NCI-H2227 (cell line): ENCODE measurements at regions not wholly inside any gene's neighbourhood (a gene's known extent, or its start where the extent isn't known, plus 50 kb on each side); places are given as distances from the start of the nearest gene placed in this dataset.
"Not testable (repeated sequence)": the region's sequence is repeated elsewhere in the genome, so short reads cannot be mapped to it uniquely, and the experiment has no call there.

Experiments used
- DNase-seq: peaks from one replicate; lab custom pipeline; 2025; ENCODE audit not compliant: unreplicated experiment; lab: John Stamatoyannopoulos, UW

- no peak for DNase-seq
Observed at GRCh38 chr10:28354511-28354910, 51.6 kb upstream of the MPP7 start.

GRCh38 chr10:28355376-28355775 lies 52.5 kb upstream of the MPP7 start:
- no peak for DNase-seq

- DNase-seq: no peak
Observed at GRCh38 chr10:28359334-28359733, 56.5 kb upstream of the MPP7 start.

- DNase-seq: no peak
Observed at GRCh38 chr10:28360175-28360574, 57.3 kb upstream of the MPP7 start.

GRCh38 chr10:28363376-28363775 lies 60.5 kb upstream of the MPP7 start:
- DNase-seq: no peak

GRCh38 chr10:28365840-28366239 lies 63.0 kb upstream of the MPP7 start:
- no peak for DNase-seq

- no peak for DNase-seq
Observed at GRCh38 chr10:28366994-28367393, 64.1 kb upstream of the MPP7 start.

GRCh38 chr10:28367413-28367812 lies 64.5 kb upstream of the MPP7 start:
- DNase-seq: no peak

GRCh38 chr10:28367929-28368484 lies 65.1 kb upstream of the MPP7 start:
- no peak for DNase-seq

GRCh38 chr10:28370107-28370835 lies 67.4 kb upstream of the MPP7 start:
- no peak for DNase-seq

GRCh38 chr10:28371638-28372037 lies 68.8 kb upstream of the MPP7 start:
- not testable (repeated sequence) for DNase-seq

GRCh38 chr10:28374036-28374435 lies 71.2 kb upstream of the MPP7 start:
- DNase-seq: no peak

- DNase-seq: no peak
Observed at GRCh38 chr10:28375399-28376354, 72.8 kb upstream of the MPP7 start.

GRCh38 chr10:28378986-28379585 lies 76.2 kb upstream of the MPP7 start:
- DNase-seq: no peak

GRCh38 chr10:28381466-28381865 lies 78.6 kb upstream of the MPP7 start:
- no peak for DNase-seq

- peak; percentile 93 for DNase-seq
Observed at GRCh38 chr10:28381903-28382347, 79.1 kb upstream of the MPP7 start.

- no peak for DNase-seq
Observed at GRCh38 chr10:28382525-28383269, 79.8 kb upstream of the MPP7 start.

GRCh38 chr10:28384557-28384956 lies 81.7 kb upstream of the MPP7 start:
- DNase-seq: no peak

- DNase-seq: no peak
Observed at GRCh38 chr10:28385748-28386502, 83.1 kb upstream of the MPP7 start.

- no peak for DNase-seq
Observed at GRCh38 chr10:28386503-28386868, 83.6 kb upstream of the MPP7 start.
